Stomach (tissue), 4 donors: ENCODE measurements at regions not wholly inside any gene's neighbourhood (a gene's known extent, or its start where the extent isn't known, plus 50 kb on each side); places are given as distances from the start of the nearest gene placed in this dataset.

Source experiments
- POLR2AphosphoS5 ChIP-seq, 3 donors: sonication (generic); formaldehyde crosslinking; IDR thresholded peaks; one replicate each; pipeline ENCODE4 v1.6.1; 2016; ENCODE audit warnings: antibody characterized with exemption in 3 of 3
- TF ChIP-seq, protein P1 (sequence below), 7 experiments: fragments of 450-650 bp in 4 of 7; fragments of 200-600 bp in 3 of 7; sonication (generic) in 3 of 7; IDR thresholded peaks; one replicate each; pipeline ENCODE4 v1.5.1; 2016 to 2019; ENCODE audit warnings: antibody characterized with exemption in 7 of 7, control low read depth in 2 of 7, mild to moderate bottlenecking in 1 of 7

DNA sequence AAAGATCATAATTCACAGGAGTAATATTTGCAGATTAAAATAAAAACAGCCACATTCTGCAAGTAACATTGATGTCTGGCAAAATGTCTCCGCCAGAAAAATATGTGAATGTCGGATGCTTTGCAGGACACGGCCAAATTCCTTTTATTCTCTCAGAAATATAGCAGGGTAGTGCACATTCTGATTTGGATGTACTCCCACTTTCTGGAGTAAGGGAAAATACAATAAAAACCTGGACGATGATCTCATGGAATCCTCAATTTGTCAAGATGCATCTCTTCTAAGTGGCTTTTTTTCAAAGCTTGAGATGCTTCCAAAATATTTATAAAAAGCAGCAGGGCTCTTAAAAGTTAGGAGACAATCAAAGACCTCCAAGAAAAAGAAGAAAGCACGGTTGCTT is 133.3 kb downstream of the TBX5 start:
- no peak for TF ChIP-seq POLR2AphosphoS5 (IDR thresholded peaks at IDR 0.05)
- TF ChIP-seq, protein P1, sequence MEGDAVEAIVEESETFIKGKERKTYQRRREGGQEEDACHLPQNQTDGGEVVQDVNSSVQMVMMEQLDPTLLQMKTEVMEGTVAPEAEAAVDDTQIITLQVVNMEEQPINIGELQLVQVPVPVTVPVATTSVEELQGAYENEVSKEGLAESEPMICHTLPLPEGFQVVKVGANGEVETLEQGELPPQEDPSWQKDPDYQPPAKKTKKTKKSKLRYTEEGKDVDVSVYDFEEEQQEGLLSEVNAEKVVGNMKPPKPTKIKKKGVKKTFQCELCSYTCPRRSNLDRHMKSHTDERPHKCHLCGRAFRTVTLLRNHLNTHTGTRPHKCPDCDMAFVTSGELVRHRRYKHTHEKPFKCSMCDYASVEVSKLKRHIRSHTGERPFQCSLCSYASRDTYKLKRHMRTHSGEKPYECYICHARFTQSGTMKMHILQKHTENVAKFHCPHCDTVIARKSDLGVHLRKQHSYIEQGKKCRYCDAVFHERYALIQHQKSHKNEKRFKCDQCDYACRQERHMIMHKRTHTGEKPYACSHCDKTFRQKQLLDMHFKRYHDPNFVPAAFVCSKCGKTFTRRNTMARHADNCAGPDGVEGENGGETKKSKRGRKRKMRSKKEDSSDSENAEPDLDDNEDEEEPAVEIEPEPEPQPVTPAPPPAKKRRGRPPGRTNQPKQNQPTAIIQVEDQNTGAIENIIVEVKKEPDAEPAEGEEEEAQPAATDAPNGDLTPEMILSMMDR (IDR thresholded peaks at IDR 0.05), result no peak
